ENCODE measurements at regions not wholly inside any gene's neighbourhood (a gene's known extent, or its start where the extent isn't known, plus 50 kb on each side); places are given as distances from the start of the nearest gene placed in this dataset.

- TF ChIP-seq, protein P1, sequence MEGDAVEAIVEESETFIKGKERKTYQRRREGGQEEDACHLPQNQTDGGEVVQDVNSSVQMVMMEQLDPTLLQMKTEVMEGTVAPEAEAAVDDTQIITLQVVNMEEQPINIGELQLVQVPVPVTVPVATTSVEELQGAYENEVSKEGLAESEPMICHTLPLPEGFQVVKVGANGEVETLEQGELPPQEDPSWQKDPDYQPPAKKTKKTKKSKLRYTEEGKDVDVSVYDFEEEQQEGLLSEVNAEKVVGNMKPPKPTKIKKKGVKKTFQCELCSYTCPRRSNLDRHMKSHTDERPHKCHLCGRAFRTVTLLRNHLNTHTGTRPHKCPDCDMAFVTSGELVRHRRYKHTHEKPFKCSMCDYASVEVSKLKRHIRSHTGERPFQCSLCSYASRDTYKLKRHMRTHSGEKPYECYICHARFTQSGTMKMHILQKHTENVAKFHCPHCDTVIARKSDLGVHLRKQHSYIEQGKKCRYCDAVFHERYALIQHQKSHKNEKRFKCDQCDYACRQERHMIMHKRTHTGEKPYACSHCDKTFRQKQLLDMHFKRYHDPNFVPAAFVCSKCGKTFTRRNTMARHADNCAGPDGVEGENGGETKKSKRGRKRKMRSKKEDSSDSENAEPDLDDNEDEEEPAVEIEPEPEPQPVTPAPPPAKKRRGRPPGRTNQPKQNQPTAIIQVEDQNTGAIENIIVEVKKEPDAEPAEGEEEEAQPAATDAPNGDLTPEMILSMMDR (IDR thresholded peaks at IDR 0.05): no peak
- TF ChIP-seq POLR2A (IDR thresholded peaks at IDR 0.05): no peak
Measured at GRCh38 chr20:22502731-22503191, 81.6 kb downstream of the FOXA2 start.

Measured in vagina (tissue), 2 donors.